Hematopoietic multipotent progenitor cell treated with erythropoietin and hydrocortisone succinate and interleukin-3 and kit ligand, for 4 days (in vitro differentiated cells): ENCODE measurements at regions not wholly inside any gene's neighbourhood (a gene's known extent, or its start where the extent isn't known, plus 50 kb on each side); places are given as distances from the start of the nearest gene placed in this dataset.

ENCODE experiments used
- DNase-seq: peaks from one replicate; pipeline ENCODE4 v3.0.0-alpha.2; 2015

DNA sequence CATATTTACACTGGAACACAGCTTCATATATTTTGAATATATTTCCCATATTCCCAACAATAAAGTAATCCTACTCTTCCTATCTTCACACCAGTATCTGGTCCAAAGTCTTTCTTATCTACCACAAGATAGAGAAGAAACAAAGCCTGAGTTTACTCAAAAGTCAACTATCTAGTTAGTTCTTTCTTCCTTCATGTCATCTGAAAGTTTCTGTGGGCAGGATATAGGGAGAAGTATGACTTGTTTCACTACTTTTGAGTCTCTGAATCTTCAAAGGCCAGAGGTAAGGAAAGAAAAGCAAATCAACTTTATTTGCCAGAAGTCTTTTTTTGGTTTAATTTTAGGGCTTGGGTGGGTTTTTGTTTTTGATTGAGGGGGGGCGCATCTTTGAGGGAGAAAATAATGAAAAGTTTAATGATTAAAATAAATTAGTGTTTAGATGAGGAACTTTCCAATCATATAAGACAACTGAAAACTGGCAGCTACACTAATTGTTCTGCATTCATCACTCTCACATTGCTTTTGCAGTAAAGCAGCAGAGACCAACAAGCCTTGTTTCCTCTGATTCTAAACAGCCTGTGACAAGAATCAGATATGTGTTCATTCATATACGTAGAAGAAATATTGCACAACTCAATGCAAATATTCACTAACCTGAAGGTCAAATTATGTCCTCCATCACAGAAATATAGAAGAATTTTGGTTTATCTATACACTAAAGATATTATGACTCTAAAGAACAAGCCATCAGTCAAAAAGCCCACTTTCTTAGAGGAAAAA, 421.4 kb downstream of the SHQ1 start:
- peak; percentile 51 for DNase-seq

DNA sequence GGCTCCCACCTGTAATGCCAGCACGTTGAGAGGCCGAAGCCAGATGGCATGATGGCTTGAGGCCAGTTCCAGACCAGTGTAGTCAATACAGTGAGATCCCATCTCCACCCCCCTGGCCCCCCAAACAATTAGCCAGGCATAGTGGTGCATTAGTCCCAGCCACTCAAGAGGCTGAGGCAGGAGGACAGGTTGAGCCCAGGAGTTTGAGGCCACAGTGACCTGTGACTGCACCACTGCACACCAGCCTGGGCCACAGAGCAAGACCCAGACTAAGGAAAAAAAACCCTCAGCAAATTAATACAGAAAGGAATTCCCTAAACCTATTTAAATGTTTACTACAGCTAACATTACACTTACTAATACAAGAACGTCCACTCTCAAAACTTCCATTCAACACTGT, 424.6 kb downstream of the SHQ1 start:
- no peak for DNase-seq

DNA sequence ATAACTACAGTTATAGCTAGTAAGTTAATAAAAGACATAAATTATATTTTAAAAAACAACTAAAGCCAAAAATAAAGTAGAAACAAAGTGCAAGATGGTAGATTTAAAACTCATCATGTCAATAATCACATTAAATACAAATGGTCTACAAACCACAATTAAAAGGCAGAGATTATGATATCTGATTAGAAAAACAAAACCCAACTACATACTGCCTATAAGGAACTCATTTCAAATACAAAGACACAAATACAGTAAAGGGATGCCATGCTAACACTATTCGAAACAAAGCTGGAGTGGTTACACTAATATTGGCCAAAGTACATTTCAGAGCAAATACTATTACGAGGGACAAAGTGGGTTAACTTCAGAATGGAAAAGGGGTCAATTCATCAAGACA, 426.5 kb downstream of the SHQ1 start:
- no peak for DNase-seq

DNA sequence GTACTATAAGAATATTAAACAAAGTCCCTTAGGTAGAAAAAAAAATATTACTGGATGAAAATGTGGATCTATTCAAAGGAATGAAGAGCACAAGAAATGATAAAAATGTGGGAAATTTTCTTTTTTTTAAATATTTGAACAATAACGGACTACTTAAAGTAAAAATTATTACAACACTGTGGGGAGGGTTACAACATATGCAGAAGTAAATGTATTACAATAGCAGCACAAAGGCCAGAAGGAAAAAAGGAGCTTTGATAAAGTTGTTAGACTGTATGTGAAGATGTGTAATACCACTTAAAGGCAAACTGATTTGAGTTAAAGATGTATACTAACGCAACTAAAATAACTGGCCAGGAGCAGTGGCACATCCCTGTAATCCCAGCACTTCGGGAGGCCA, 427.1 kb downstream of the SHQ1 start:
- no peak for DNase-seq

DNA sequence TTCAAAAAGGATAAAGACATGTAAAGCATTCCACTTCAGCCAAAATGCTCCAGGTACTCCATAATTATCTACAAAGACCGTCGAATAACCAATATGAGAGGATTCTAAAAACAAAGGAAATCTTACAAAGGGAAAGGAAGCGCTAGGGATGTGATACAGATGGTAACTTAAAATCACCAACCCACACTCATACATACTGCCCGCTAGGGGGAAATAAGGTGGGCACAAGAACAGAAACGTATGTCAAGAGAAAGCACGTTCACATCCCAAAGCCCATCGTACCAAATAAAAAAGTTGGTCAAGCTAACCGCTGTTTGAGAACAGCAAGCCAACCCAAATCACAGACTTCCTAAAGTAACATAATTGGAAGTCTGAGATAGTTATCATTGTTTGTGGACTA, 429.4 kb downstream of the SHQ1 start:
- DNase-seq = no peak

DNA sequence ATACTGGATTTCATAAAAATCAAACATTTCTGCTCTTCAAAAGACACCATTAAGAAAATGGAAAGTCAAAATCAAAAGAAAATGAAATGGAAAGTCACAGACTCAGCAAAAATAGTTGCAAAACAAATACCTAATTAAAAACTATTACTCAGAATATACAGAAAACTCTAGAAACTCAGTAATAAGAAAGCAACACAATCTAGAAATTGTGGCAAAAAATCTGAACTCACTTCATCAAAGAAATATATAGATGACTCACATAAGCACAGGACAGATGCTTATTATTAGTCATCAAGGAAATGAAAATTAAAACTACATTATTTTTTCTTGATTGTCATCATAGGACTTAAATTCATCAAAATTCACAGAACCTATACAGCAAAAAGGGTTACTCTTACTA, 430.0 kb downstream of the SHQ1 start:
- no peak for DNase-seq

DNA sequence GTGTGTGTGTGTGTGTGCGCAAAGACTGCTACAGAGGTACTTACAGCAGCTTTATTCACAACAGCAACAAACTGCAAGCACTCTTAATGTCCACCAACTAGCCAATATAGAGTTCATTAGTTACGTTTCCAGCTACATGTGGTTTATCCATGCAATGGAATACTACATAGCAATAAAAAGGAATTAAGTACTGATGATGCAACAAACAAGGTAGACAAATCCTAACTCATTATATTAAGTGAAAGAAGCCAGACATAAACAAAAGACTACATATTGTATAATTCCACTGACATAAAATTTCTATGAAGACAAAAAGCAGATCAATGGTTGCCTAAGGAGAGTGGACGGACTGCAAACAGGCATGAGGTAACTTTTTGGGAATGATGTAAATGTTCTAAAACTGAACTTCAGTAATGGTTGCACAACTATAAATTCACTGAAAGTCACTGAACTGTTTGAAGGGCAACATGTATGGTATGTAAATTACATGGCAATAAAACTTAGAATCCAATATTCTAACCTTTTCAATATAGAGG, 433.7 kb downstream of the SHQ1 start:
- no peak for DNase-seq

DNA sequence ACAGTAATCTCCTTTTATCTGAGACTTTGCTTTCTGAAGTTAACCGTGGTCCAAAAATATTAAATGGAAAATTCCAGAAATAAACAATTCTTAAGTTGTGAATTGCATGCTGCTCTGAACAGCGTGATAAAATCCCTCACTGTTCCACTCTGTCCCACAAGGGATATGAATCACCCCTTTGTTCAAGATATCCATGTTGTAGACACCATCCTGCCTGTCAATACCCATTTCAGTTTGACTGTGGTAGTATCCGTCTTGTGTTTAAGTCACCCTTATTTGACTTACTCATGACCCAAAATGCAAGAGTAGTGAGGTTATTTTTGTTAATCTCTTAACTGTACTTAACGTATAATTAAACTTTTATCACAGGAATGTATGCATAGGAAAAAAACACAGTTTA, 435.0 kb downstream of the SHQ1 start:
- peak; percentile 45 for DNase-seq

DNA sequence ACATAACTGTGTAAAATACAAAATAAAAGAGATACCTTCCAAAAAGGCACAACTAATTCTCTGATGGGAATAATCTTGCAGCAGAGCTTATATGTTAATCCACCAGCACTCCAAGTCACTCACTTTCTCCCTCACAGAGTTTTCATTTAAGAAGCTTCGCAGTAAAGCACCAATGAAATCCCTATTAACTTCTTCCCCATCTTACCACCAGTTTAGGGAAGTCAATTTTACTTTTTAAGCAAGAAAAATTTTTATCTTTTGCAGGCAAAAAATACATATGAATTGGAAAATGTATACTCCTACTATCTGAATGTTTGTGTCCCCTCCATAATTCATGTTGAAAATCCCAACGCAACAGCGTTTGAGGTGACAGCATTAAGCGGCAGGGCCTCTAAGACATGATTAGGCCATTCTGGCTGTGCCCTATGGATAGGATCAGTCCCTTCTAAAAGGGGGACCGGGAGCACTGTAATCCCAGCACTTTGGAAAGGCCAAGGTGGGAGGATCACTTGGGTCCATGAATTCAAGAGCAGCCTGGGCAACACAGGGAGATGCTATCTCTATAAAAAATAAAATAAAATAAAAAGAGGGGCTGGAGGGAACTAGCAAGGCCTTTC, 435.8 kb downstream of the SHQ1 start:
- DNase-seq = no peak

DNA sequence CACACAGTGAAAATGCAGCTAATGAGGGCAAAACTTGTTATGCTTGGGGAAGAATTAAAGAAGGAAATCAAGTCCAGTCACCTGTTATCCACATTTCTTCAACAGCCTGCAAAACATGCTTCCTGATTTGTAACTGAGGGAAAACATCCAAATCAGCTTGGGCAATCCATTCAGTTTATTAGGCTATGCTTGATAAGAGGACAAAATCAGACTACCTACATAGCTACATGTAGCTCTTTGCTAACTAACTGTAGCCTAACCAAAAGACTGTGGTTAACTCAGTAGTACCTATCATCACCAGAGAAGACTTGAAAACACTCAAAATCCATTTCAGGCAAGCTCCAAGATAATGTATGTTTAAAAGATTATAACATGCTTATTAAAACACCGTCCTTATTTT, 436.4 kb downstream of the SHQ1 start:
- no peak for DNase-seq

DNA sequence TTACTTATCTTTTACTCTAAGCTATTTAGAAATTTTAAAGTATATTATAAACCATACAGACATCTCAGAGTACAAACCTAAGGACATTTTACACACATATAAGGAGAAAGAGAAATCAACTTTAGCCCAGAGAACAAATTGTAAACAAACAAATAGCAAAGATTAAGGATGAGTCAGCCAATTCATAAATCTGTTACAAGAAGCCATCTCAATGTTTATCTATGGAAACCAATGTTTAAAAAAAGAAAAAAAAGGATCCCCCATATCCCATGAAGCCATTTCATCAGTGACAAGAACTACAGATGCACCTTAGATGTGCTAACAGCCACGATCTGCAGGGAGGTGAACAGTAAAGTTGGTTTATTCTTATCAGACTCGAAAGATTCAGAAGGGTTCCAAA, 437.1 kb downstream of the SHQ1 start:
- no peak for DNase-seq

DNA sequence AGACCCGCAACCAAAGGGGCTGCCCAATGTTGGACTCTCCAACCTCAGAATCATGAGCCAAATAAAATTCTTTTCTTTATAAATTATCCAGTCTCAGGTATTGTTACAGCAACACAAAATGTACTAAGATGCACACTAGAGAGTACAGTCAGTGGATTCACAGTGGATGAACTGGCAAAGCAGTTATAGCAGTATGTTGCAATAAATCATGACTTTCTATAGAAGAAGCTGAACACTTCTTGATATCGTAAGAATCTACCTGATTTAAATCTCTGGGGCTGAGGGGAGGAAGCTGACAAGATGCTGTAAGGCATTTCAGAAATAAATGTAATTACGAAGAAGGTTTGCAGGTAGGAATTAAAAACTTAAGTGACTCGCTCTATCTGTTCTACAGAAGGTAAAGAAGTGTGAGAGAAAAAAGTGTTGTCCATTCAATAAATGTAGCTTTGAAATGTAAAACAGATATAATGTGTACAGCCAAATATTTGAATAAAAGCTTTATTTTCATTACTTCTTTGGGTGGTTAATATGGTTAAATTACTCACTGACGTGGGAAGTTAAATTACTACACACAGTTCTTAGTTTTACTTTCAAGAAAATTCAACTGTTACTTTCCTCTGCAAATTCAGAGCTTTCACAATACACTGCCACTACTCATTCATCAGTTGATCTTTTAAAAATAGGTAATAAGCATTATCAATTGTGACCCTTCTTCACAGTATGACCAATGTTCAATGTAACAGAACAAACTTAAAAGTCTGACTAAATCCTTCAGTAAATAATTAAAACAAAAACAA, 439.1 kb downstream of the SHQ1 start:
- DNase-seq = no peak

DNA sequence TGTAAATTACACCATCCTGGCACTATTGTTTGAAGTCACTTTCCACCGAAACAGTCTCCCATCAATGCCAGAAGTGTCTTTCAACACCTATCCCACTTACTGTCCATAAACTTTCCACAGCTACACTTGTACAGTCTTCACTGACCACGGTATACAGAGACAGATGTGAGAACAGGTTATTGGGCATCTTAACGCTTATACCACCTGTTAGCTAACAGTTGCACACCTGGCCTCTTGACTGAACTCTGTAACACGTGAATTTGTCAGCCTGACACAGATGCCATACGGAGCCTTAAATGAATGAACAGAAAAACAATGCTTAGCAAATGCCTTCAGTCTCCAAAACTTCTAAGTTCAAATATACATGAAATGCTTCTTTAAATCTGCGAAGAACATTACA, 440.5 kb downstream of the SHQ1 start:
- DNase-seq = no peak

DNA sequence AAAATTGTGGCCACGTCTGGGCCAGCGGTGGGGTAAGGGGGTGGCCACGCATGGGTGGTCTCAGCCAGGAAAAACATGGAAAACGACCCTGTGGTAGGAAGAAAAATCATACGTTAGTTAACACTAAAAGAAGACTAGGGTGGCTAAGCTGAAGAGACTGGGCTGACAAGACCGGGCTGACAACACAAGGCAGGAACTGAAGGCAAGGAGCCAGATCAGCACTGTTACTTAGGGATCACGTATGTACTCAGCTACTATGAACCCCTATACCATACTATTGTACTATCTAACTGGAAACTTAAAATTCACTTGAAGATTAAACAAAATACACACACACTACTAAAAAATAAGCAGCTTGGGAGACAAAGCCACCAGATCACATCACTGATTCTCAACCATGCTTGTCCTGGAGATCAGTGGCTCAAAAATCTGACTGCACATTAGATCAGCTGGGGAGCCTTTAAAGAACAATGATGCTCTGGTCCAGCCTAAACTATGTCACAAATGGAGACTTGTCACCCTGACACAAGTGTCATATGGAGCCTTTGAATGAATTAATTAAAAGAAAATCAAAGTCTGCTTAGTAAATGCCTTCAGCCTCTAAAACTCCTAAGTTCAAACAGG, 442.2 kb downstream of the SHQ1 start:
- DNase-seq = no peak

DNA sequence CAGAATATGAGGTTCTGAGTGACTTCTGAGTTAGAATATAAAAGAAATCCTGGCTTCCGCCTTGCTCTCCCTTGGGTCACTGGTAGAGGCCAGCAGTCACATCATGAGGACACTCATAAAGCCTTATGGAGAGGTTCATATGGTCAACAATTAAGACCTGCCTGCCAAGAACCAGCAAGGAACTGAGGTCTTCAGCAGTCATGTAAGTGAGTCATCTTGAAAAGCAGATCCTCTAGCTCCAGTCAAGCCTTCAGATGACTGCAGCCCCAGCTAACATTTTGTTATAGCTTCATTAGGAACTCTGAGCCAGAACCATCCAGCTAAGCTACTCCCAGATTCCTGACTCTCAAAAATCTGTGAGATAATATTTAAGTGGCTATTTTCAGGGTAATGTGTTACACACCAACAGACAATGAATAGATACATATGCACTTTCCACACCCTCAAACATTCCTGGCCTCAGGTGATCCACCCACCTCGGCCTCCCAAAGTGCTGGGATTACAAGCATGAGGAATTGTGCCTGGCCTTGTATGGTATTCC, 447.2 kb downstream of the SHQ1 start:
- no peak for DNase-seq

DNA sequence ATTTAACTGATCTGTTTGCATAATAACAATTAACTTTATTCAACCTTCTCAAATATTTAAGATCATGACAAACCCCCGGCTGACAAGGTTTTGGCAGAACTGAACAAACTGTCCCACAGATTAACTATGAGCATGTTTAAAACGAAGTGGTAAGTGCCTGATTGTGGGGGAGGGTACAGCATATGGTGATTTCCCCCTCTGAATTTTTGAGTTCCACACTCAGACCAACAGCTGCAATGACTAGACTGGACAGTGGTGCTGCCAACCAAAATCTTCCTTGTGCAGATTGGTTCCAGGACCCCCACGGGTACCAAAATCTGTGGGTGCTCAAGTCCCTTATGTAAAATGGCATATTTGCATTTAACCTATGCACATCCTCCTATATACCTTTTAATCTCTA, 449.5 kb downstream of the SHQ1 start:
- DNase-seq = no peak

DNA sequence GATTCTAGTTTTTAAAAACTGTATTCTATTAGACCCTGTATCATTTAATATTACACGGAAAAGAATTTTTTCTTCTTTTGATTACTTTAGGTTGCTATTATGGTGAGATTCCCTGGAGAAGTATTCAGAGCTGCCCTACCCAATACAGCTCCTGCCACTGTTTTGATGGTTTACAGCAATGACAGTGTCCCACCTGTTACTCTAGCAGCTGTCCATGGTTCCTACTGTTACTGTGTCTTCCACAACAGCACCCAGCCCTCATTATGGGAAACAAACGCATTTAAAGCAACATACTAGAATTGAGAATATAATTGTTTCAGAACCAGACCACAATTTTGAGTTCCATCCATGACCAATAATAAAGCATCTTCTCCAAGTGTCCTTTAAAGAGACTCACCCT, 450.7 kb downstream of the SHQ1 start:
- DNase-seq = no peak

DNA sequence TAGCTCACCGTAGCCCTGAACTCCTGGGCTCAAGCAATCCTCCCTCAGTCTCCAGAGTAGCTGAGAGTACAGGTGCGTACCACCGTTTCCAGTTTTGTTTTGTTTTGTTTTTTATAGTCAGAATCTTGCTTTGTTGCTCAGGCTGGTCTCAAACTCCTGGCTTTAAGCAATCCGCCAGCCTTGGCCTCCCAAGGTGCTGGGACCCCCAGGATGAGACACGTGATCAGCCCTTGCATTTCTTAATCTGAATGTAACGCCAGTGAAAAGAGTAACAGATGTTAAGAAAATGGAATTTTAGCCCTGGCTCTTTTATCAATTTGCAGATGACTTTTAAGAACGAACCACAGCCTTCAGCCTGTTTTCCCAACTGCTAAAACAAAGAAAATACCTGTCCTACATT, 451.3 kb downstream of the SHQ1 start:
- no peak for DNase-seq

DNA sequence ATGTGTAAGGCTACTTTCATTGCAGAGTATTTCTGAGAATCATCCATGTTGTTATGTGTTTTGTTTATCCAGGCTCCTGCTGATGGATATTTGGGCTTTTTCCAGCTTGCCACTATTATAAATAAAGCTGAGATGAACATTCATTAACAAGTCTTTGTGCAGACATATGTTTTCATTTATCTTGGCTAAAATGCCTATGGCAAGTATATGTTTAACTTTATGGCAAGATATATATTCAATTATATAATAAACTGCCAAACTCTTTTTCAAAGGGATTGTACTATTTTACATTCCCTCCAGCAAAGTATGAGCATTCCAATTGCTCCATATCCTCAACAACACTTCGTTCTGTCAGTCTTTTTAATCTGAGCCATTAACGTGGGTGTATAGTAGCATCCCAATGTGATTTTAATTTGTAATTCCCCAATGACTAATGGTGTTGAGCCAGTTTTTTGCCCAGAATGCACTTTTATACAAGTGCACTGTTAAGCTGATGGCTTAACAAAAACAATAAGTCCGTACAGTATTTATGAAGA, 452.4 kb downstream of the SHQ1 start:
- no peak for DNase-seq

DNA sequence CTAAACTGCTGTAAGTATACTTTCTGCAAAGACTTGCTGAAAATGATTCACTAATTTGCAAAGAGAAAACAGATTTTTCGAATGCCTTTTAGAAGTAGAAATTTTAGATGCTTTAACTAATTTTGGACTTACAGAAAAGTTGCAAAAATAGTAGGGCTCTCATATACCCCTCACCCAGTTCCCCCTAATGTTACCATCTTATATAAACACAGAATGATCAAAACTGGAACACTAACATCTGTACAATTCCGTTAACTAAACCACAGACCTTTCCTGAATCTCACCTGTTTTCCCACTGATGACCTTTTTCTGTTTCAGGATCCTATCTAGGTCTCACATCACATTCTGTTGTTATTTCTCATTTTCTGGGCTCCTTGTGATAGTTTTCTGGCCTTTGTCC, 454.8 kb downstream of the SHQ1 start:
- no peak for DNase-seq

DNA sequence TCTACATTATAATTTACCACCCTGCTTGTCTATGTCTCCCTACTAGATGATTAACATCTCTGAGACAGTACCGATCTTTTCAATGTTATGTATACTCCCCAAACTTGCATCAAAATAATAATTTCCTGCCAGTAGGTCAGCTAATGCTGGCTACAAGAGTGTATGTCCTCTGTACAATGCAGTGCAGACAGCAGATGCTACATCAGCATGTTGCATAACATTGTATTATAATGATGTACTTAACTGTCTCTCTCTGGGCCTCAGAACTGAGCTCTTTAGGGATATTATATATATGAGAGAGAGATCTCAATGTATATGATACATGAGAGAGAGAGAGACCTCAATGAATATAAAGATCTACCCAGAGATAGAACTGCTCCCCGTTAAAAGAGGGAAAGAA, 456.6 kb downstream of the SHQ1 start:
- no peak for DNase-seq

DNA sequence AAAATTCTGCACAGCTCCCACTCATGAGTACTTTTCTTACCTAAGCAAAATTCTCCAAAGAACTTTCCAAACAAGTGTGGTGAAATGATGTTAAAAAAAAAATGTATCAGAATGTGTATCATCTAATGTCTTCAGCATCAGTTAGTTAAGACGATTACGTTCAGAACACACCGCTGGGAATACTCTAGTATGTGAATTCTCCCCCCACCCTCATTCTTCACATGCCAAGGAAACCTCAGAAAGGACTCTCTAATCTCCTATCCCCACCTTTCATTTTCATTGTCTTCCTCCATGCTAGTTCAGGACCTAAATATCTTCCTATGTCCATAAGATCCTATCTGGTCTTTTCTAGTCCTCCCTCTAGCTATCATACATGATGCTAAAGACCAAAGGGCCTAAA, 457.4 kb downstream of the SHQ1 start:
- DNase-seq = no peak

DNA sequence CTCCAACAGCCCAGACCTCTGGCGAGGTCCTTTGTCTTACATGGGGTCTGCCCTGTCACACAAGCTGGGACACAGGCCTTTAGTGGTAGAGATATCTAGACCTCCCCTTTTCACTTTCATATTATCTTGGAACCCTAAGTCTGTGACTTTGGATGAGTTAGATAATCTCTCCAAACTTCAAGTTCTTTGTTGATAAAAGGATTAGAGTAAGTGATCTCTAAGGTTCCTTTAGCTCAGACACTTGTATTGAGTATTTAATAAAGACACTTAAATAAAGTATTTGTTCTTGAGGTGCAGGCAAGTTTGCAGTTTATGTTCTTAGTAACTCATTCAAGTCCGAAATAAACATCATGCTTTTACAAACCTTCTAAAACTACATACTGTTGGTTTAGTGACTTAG, 459.6 kb downstream of the SHQ1 start:
- no peak for DNase-seq
